GM10266 (cell line): ENCODE measurements at regions not wholly inside any gene's neighbourhood (a gene's known extent, or its start where the extent isn't known, plus 50 kb on each side); places are given as distances from the start of the nearest gene placed in this dataset.
A peak's percentile ranks its signal among the peaks of the same experiment; 100 is the strongest.
"Not testable (repeated sequence)": the region's sequence is repeated elsewhere in the genome, so short reads cannot be mapped to it uniquely, and the experiment has no call there.

ENCODE experiments used
- DNase-seq: peaks from one replicate; pipeline ENCODE4 v3.0.0; 2012; ENCODE audit errors: extremely low spot score
- CTCF ChIP-seq: IDR thresholded peaks from 2 replicates; pipeline ENCODE4 v1.5.1; 2012; ENCODE audit warnings: mild to moderate bottlenecking, low read depth; ENCODE audit not compliant: control insufficient read depth, insufficient read depth; ENCODE audit errors: missing control alignments

- no peak for DNase-seq
- no peak for TF ChIP-seq CTCF
These were observed 270.5 kb downstream of the TTC6 start for GRCh38 chr14:37865719-37866549.

- DNase-seq, result no peak
- no peak for TF ChIP-seq CTCF
These were observed 274.2 kb downstream of the TTC6 start for GRCh38 chr14:37869633-37870032.

GRCh38 chr14:37870170-37870569 lies 274.7 kb downstream of the TTC6 start:
- no peak for DNase-seq
- no peak for TF ChIP-seq CTCF

- no peak for TF ChIP-seq CTCF
- DNase-seq, result no peak
These were observed 275.4 kb downstream of the TTC6 start for GRCh38 chr14:37870632-37871346.

GRCh38 chr14:37874065-37874428 lies 278.6 kb downstream of the TTC6 start:
- DNase-seq, result not testable (repeated sequence)

- TF ChIP-seq CTCF, result peak; percentile 92
- peak; percentile 61 for DNase-seq
These were observed 279.1 kb downstream of the TTC6 start for GRCh38 chr14:37874429-37875109.

GRCh38 chr14:37888234-37888633 lies 292.8 kb downstream of the TTC6 start:
- no peak for DNase-seq

More at GRCh38 chr14:37888234-37888633, 292.8 kb downstream of the TTC6 start:
- TF ChIP-seq CTCF, result no peak
